ENCODE measurements at regions not wholly inside any gene's neighbourhood (a gene's known extent, or its start where the extent isn't known, plus 50 kb on each side); places are given as distances from the start of the nearest gene placed in this dataset.

GRCh38 chr19:46928951-46929350 lies 68.2 kb downstream of the ARHGAP35 start:
- H3K27me3 Mint-ChIP-seq, result no peaks in the 10 kb centered on the region
- H3K27ac Mint-ChIP-seq, result no peak overlapping the region
- H3K9me3 Mint-ChIP-seq, result no peaks in the 10 kb centered on the region
- Histone ChIP-seq H3K4me3 (ENCODE audit: low read depth, low read length) (no peak overlapping the region), H3K36me3 (ENCODE audit: control insufficient read depth, insufficient read depth, low read length) (no peaks in the 10 kb centered on the region), H3K27ac (ENCODE audit: insufficient read depth, low read length, poor library complexity, severe bottlenecking) (no peak overlapping the region), H3K4me1 (ENCODE audit: control insufficient read depth, insufficient read depth, low read length, poor library complexity, severe bottlenecking) (peaks cover 32% of the 10 kb centered on the region), H3K9me3 (ENCODE audit: control insufficient read depth in 2 of 2, low read length in 2 of 2) (no peaks in the 10 kb centered on the region), H3K27me3 (ENCODE audit: control insufficient read depth, insufficient read depth, low read length) (no peaks in the 10 kb centered on the region)
- ATAC-seq (ENCODE audit: low read depth in 2 of 2), result no peak
- H3K36me3 Mint-ChIP-seq, result peaks cover 4% of the 10 kb centered on the region
- H3K4me3 Mint-ChIP-seq, result no peak overlapping the region
- peaks cover 36 to 69% (median 50%) of the 10 kb centered on the region in 4 donors for H3K4me1 Mint-ChIP-seq
- DNase-seq, result no peak

- DNase-seq, result no peak
- Mint-ChIP-seq H3K27me3 (no peaks in the 10 kb centered on the region), H3K27ac (peak overlapping the region in 2 of 3 donors; percentile 42 to 72), H3K9me3 (no peaks in the 10 kb centered on the region), H3K36me3 (no peaks in the 10 kb centered on the region), H3K4me3 (no peak overlapping the region), H3K4me1 (peaks cover 30 to 68% (median 49%) of the 10 kb centered on the region in 4 donors)
- no peaks in the 10 kb centered on the region for H3K27me3 ChIP-seq (ENCODE audit: control insufficient read depth, insufficient read depth, low read length)
- no peak overlapping the region for H3K4me3 ChIP-seq (ENCODE audit: low read depth, low read length)
- no peaks in the 10 kb centered on the region for H3K36me3 ChIP-seq (ENCODE audit: control insufficient read depth, insufficient read depth, low read length)
- peaks cover 31% of the 10 kb centered on the region for H3K4me1 ChIP-seq (ENCODE audit: control insufficient read depth, insufficient read depth, low read length, poor library complexity, severe bottlenecking)
- no peak overlapping the region for H3K27ac ChIP-seq (ENCODE audit: insufficient read depth, low read length, poor library complexity, severe bottlenecking)
- H3K9me3 ChIP-seq (ENCODE audit: control insufficient read depth in 2 of 2, low read length in 2 of 2), result no peaks in the 10 kb centered on the region
- ATAC-seq (ENCODE audit: low read depth in 2 of 2), result no peak
Measured at GRCh38 chr19:46931202-46931601, 70.4 kb downstream of the ARHGAP35 start.

GRCh38 chr19:46932346-46932745 lies 71.5 kb downstream of the ARHGAP35 start:
- H3K4me3 ChIP-seq (ENCODE audit: low read depth, low read length), result no peak overlapping the region
- H3K36me3 ChIP-seq (ENCODE audit: control insufficient read depth, insufficient read depth, low read length), result no peaks in the 10 kb centered on the region
- Mint-ChIP-seq H3K36me3 (no peaks in the 10 kb centered on the region), H3K9me3 (no peaks in the 10 kb centered on the region), H3K27me3 (no peaks in the 10 kb centered on the region), H3K27ac (peak overlapping the region in 1 of 3 donors; percentile 41), H3K4me1 (peaks cover 19 to 68% (median 50%) of the 10 kb centered on the region in 4 donors), H3K4me3 (no peak overlapping the region)
- H3K27ac ChIP-seq (ENCODE audit: insufficient read depth, low read length, poor library complexity, severe bottlenecking), result no peak overlapping the region
- no peaks in the 10 kb centered on the region for H3K9me3 ChIP-seq (ENCODE audit: control insufficient read depth in 2 of 2, low read length in 2 of 2)
- H3K4me1 ChIP-seq (ENCODE audit: control insufficient read depth, insufficient read depth, low read length, poor library complexity, severe bottlenecking), result peaks cover 43% of the 10 kb centered on the region
- DNase-seq (no peak), ATAC-seq (ENCODE audit: low read depth in 2 of 2) (no peak)
- no peaks in the 10 kb centered on the region for H3K27me3 ChIP-seq (ENCODE audit: control insufficient read depth, insufficient read depth, low read length)

- ATAC-seq (ENCODE audit: low read depth in 2 of 2) (peak in 1 of 2 donors; percentile 31), DNase-seq (peak in 2 of 3 donors; percentile 25 to 49)
- peak overlapping the region; percentile 10 to 71 (median 55) for H3K4me3 Mint-ChIP-seq
- H3K9me3 ChIP-seq (ENCODE audit: control insufficient read depth in 2 of 2, low read length in 2 of 2), result no peaks in the 10 kb centered on the region
- peak overlapping the region; percentile 77 for H3K4me3 ChIP-seq (ENCODE audit: low read depth, low read length)
- H3K9me3 Mint-ChIP-seq, result no peaks in the 10 kb centered on the region
- peaks cover 8% of the 10 kb centered on the region for H3K36me3 ChIP-seq (ENCODE audit: control insufficient read depth, insufficient read depth, low read length)
- peaks cover 19 to 67% (median 48%) of the 10 kb centered on the region in 4 donors for H3K4me1 Mint-ChIP-seq
- H3K27me3 Mint-ChIP-seq, result no peaks in the 10 kb centered on the region
- no peaks in the 10 kb centered on the region for H3K27me3 ChIP-seq (ENCODE audit: control insufficient read depth, insufficient read depth, low read length)
- peaks cover 14% of the 10 kb centered on the region for H3K36me3 Mint-ChIP-seq
- peak overlapping the region; percentile 48 to 89 (median 77) for H3K27ac Mint-ChIP-seq
- H3K27ac ChIP-seq (ENCODE audit: insufficient read depth, low read length, poor library complexity, severe bottlenecking), result peak overlapping the region; percentile 59
- peaks cover 43% of the 10 kb centered on the region for H3K4me1 ChIP-seq (ENCODE audit: control insufficient read depth, insufficient read depth, low read length, poor library complexity, severe bottlenecking)
Measured at GRCh38 chr19:46935066-46935663, 74.4 kb downstream of the ARHGAP35 start.

GRCh38 chr19:46943150-46943946 lies 76.3 kb upstream of the NPAS1 start:
- Mint-ChIP-seq H3K4me1 (peaks cover 4 to 38% (median 23%) of the 10 kb centered on the region in 4 donors), H3K4me3 (peak overlapping the region in 1 of 4 donors; percentile 49), H3K9me3 (no peaks in the 10 kb centered on the region), H3K27me3 (no peaks in the 10 kb centered on the region), H3K36me3 (peaks cover 33% of the 10 kb centered on the region), H3K27ac (peak overlapping the region in 1 of 3 donors; percentile 80)
- Histone ChIP-seq H3K36me3 (ENCODE audit: control insufficient read depth, insufficient read depth, low read length) (peaks cover 19% of the 10 kb centered on the region), H3K27me3 (ENCODE audit: control insufficient read depth, insufficient read depth, low read length) (no peaks in the 10 kb centered on the region), H3K4me3 (ENCODE audit: low read depth, low read length) (no peak overlapping the region), H3K9me3 (ENCODE audit: control insufficient read depth in 2 of 2, low read length in 2 of 2) (no peaks in the 10 kb centered on the region), H3K4me1 (ENCODE audit: control insufficient read depth, insufficient read depth, low read length, poor library complexity, severe bottlenecking) (peaks cover 11% of the 10 kb centered on the region), H3K27ac (ENCODE audit: insufficient read depth, low read length, poor library complexity, severe bottlenecking) (no peak overlapping the region)
- ATAC-seq (ENCODE audit: low read depth in 2 of 2) (no peak), DNase-seq (no peak)

- Mint-ChIP-seq H3K36me3 (peaks cover 29% of the 10 kb centered on the region), H3K27ac (peak overlapping the region in 2 of 3 donors; percentile 39)
- H3K27ac ChIP-seq (ENCODE audit: insufficient read depth, low read length, poor library complexity, severe bottlenecking), result no peak overlapping the region
Measured at GRCh38 chr19:46944123-46944748, 75.4 kb upstream of the NPAS1 start.

GRCh38 chr19:46944918-46945628 lies 74.6 kb upstream of the NPAS1 start:
- no peaks in the 10 kb centered on the region for H3K9me3 Mint-ChIP-seq
- no peak overlapping the region for H3K4me3 ChIP-seq (ENCODE audit: low read depth, low read length)
- no peaks in the 10 kb centered on the region for H3K27me3 ChIP-seq (ENCODE audit: control insufficient read depth, insufficient read depth, low read length)
- DNase-seq, result no peak
- H3K27ac ChIP-seq (ENCODE audit: insufficient read depth, low read length, poor library complexity, severe bottlenecking), result no peak overlapping the region
- peak overlapping the region in 2 of 3 donors; percentile 44 to 93 for H3K27ac Mint-ChIP-seq
- peaks cover 4 to 46% (median 24%) of the 10 kb centered on the region in 4 donors for H3K4me1 Mint-ChIP-seq
- H3K36me3 Mint-ChIP-seq, result peaks cover 26% of the 10 kb centered on the region
- ATAC-seq (ENCODE audit: low read depth in 2 of 2), result no peak
- H3K36me3 ChIP-seq (ENCODE audit: control insufficient read depth, insufficient read depth, low read length), result peaks cover 16% of the 10 kb centered on the region
- H3K4me1 ChIP-seq (ENCODE audit: control insufficient read depth, insufficient read depth, low read length, poor library complexity, severe bottlenecking), result peaks cover 11% of the 10 kb centered on the region
- peak overlapping the region in 1 of 4 donors; percentile 15 for H3K4me3 Mint-ChIP-seq
- H3K27me3 Mint-ChIP-seq, result no peaks in the 10 kb centered on the region
- no peaks in the 10 kb centered on the region for H3K9me3 ChIP-seq (ENCODE audit: control insufficient read depth in 2 of 2, low read length in 2 of 2)

More at GRCh38 chr19:46944123-46944748, 75.4 kb upstream of the NPAS1 start:
- ATAC-seq (ENCODE audit: low read depth in 2 of 2), result no peak
- Mint-ChIP-seq H3K27me3 (no peaks in the 10 kb centered on the region), H3K9me3 (no peaks in the 10 kb centered on the region), H3K4me3 (no peak overlapping the region), H3K4me1 (peaks cover 4 to 38% (median 23%) of the 10 kb centered on the region in 4 donors)
- Histone ChIP-seq H3K36me3 (ENCODE audit: control insufficient read depth, insufficient read depth, low read length) (peaks cover 16% of the 10 kb centered on the region), H3K9me3 (ENCODE audit: control insufficient read depth in 2 of 2, low read length in 2 of 2) (no peaks in the 10 kb centered on the region), H3K4me3 (ENCODE audit: low read depth, low read length) (no peak overlapping the region), H3K4me1 (ENCODE audit: control insufficient read depth, insufficient read depth, low read length, poor library complexity, severe bottlenecking) (peaks cover 11% of the 10 kb centered on the region), H3K27me3 (ENCODE audit: control insufficient read depth, insufficient read depth, low read length) (no peaks in the 10 kb centered on the region)
- no peak for DNase-seq

Measured in CD4-positive, CD25-positive, alpha-beta regulatory T cell (primary cell).